ENCODE measurements at regions not wholly inside any gene's neighbourhood (a gene's known extent, or its start where the extent isn't known, plus 50 kb on each side); places are given as distances from the start of the nearest gene placed in this dataset.

GRCh38 chr7:17528636-17529035, 230.2 kb downstream of the AHR start:
- no peak for DNase-seq (ENCODE audit: low spot score)
- no peak for TF ChIP-seq CTCF (IDR thresholded peaks at IDR 0.05; ENCODE audit: borderline replicate concordance, control extremely low read depth, extremely low read depth, insufficient read depth, missing control alignments)
- in situ Hi-C loops (cut with MboI; ENCODE audit: low sequenced_read_pairs, unreplicated experiment) = loop anchor here (10.0 to 25.0 kb wide), 2 partner anchors 224 to 541 kb away; no protein-coding TSS in a partner anchor

GRCh38 chr7:17530244-17530643, 231.8 kb downstream of the AHR start:
- in situ Hi-C loops (cut with MboI; ENCODE audit: low sequenced_read_pairs, unreplicated experiment) = loop anchor here (25.0 kb wide), 1 partner anchor 543 kb away; no protein-coding TSS in a partner anchor
- DNase-seq (ENCODE audit: low spot score) = no peak
- no peak for TF ChIP-seq CTCF (IDR thresholded peaks at IDR 0.05; ENCODE audit: borderline replicate concordance, control extremely low read depth, extremely low read depth, insufficient read depth, missing control alignments)

- DNase-seq (ENCODE audit: low spot score) = peak; percentile 11
- no peak for TF ChIP-seq CTCF (IDR thresholded peaks at IDR 0.05; ENCODE audit: borderline replicate concordance, control extremely low read depth, extremely low read depth, insufficient read depth, missing control alignments)
- in situ Hi-C loops (cut with MboI; ENCODE audit: low sequenced_read_pairs, unreplicated experiment) = loop anchor here (25.0 kb wide), 1 partner anchor 544 kb away; no protein-coding TSS in a partner anchor
These were observed 232.4 kb downstream of the AHR start for GRCh38 chr7:17530741-17531421.

- DNase-seq (ENCODE audit: low spot score) = no peak
- in situ Hi-C loops (cut with MboI; ENCODE audit: low sequenced_read_pairs, unreplicated experiment) = loop anchor here (25.0 kb wide), 1 partner anchor 546 kb away; no protein-coding TSS in a partner anchor
- no peak for TF ChIP-seq CTCF (IDR thresholded peaks at IDR 0.05; ENCODE audit: borderline replicate concordance, control extremely low read depth, extremely low read depth, insufficient read depth, missing control alignments)
These were observed 234.5 kb downstream of the AHR start for GRCh38 chr7:17532861-17533404.

- DNase-seq (ENCODE audit: low spot score) = no peak
- no peak for TF ChIP-seq CTCF (IDR thresholded peaks at IDR 0.05; ENCODE audit: borderline replicate concordance, control extremely low read depth, extremely low read depth, insufficient read depth, missing control alignments)
- in situ Hi-C loops (cut with MboI; ENCODE audit: low sequenced_read_pairs, unreplicated experiment) = loop anchor here (25.0 kb wide), 1 partner anchor 547 kb away; no protein-coding TSS in a partner anchor
These were observed 235.9 kb downstream of the AHR start for GRCh38 chr7:17534348-17534747.

GRCh38 chr7:17535776-17536175, 237.3 kb downstream of the AHR start:
- no peak for TF ChIP-seq CTCF (IDR thresholded peaks at IDR 0.05; ENCODE audit: borderline replicate concordance, control extremely low read depth, extremely low read depth, insufficient read depth, missing control alignments)
- in situ Hi-C loops (cut with MboI; ENCODE audit: low sequenced_read_pairs, unreplicated experiment) = loop anchor here (25.0 kb wide), 1 partner anchor 548 kb away; no protein-coding TSS in a partner anchor
- DNase-seq (ENCODE audit: low spot score) = no peak

Measured in GM13976 (cell line).